Loucy (cell line): ENCODE measurements at regions not wholly inside any gene's neighbourhood (a gene's known extent, or its start where the extent isn't known, plus 50 kb on each side); places are given as distances from the start of the nearest gene placed in this dataset.

Experiments used
- H2AFZ ChIP-seq: fragments of 200-600 bp; sonication (generic); 2 replicates; pipeline ENCODE4 v1.6.0; 2016; ENCODE audit warnings: antibody characterized with exemption, mild to moderate bottlenecking, low read length, moderate library complexity
- H3F3A ChIP-seq: fragments of 200-600 bp; 2 replicates; pipeline ENCODE4 v1.6.0; 2016; ENCODE audit warnings: antibody characterized with exemption, low read depth, mild to moderate bottlenecking
- H3K27me3 ChIP-seq: fragments of 200-600 bp; sonication (generic); 2 replicates; pipeline ENCODE4 v1.6.1; 2014; ENCODE audit warnings: low read length, mild to moderate bottlenecking; ENCODE audit not compliant: insufficient read depth, poor library complexity, severe bottlenecking
- H3K36me3 ChIP-seq: fragments of 200-600 bp; sonication (generic); 2 replicates; pipeline ENCODE4 v1.6.1; 2016; ENCODE audit warnings: low read length; ENCODE audit not compliant: insufficient read depth
- H3K4me1 ChIP-seq: fragments of 200-600 bp; sonication (generic); 2 replicates; pipeline ENCODE4 v1.5.1; 2014; ENCODE audit warnings: low read length, mild to moderate bottlenecking; ENCODE audit not compliant: insufficient read depth, poor library complexity, severe bottlenecking
- H3K4me2 ChIP-seq: fragments of 200-600 bp; sonication (generic); 2 replicates; pipeline ENCODE4 v1.6.0; 2014; ENCODE audit warnings: antibody characterized with exemption, low read length, low read depth, mild to moderate bottlenecking; ENCODE audit not compliant: poor library complexity, severe bottlenecking
- H3K4me3 ChIP-seq: fragments of 200-600 bp; sonication (generic); 2 replicates; pipeline ENCODE4 v1.5.1; 2014; ENCODE audit warnings: low read length, mild to moderate bottlenecking, mixed read lengths; ENCODE audit not compliant: poor library complexity, severe bottlenecking
- H3K79me2 ChIP-seq: fragments of 200-600 bp; sonication (generic); 2 replicates; pipeline ENCODE4 v1.6.1; 2014; ENCODE audit warnings: low read length; ENCODE audit not compliant: insufficient read depth
- H3K9ac ChIP-seq: fragments of 200-600 bp; sonication (generic); 2 replicates; pipeline ENCODE4 v1.6.0; 2014; ENCODE audit warnings: mild to moderate bottlenecking, low read depth, low read length, moderate library complexity; ENCODE audit not compliant: poor library complexity, severe bottlenecking
- H3K9me2 ChIP-seq: fragments of 200-600 bp; sonication (generic); replicated peaks from 2 replicates; pipeline ENCODE4 v1.6.1; 2016; ENCODE audit warnings: low read depth, low read length, mixed read lengths
- H3K9me3 ChIP-seq: fragments of 200-600 bp; sonication (generic); 2 replicates; pipeline ENCODE4 v1.6.1; 2014; ENCODE audit warnings: mild to moderate bottlenecking, antibody characterized with exemption, low read length, low read depth; ENCODE audit not compliant: insufficient read depth
- H4K20me1 ChIP-seq: fragments of 200-600 bp; sonication (generic); 2 replicates; pipeline ENCODE4 v1.6.0; 2014; ENCODE audit warnings: antibody characterized with exemption, low read length, mild to moderate bottlenecking; ENCODE audit not compliant: insufficient read depth, poor library complexity, severe bottlenecking
- CTCF ChIP-seq: fragments of 200-600 bp; sonication (generic); conservative IDR thresholded peaks from 2 replicates; pipeline ENCODE4 v1.5.1; 2014; ENCODE audit warnings: mild to moderate bottlenecking, antibody characterized with exemption, low read length
- EZH2phosphoT487 ChIP-seq: fragments of 200-600 bp; IDR thresholded peaks from 2 replicates; pipeline ENCODE4 v1.6.1; 2018; ENCODE audit warnings: antibody characterized with exemption, mild to moderate bottlenecking, moderate library complexity, borderline replicate concordance

GRCh38 chr16:26952411-26952810, 114.3 kb upstream of the C16orf82 start:
- H4K20me1 ChIP-seq: no peaks in the 10 kb centered on the region
- no peaks in the 10 kb centered on the region for H3K27me3 ChIP-seq
- no peaks in the 10 kb centered on the region for H3F3A ChIP-seq
- H3K9ac ChIP-seq: no peak overlapping the region
- no peaks in the 10 kb centered on the region for H3K9me2 ChIP-seq
- H3K4me2 ChIP-seq: no peak overlapping the region
- H3K9me3 ChIP-seq: no peaks in the 10 kb centered on the region
- H3K79me2 ChIP-seq: no peaks in the 10 kb centered on the region
- H3K4me1 ChIP-seq: no peaks in the 10 kb centered on the region
- TF ChIP-seq CTCF: no peak
- no peak for TF ChIP-seq EZH2phosphoT487
- no peaks in the 10 kb centered on the region for H3K36me3 ChIP-seq
- no peak overlapping the region for H3K4me3 ChIP-seq
- H2AFZ ChIP-seq: no peak overlapping the region

GRCh38 chr16:26957283-26957859, 109.4 kb upstream of the C16orf82 start:
- Histone ChIP-seq H2AFZ (no peak overlapping the region), H3K36me3 (no peaks in the 10 kb centered on the region), H3K79me2 (no peaks in the 10 kb centered on the region), H3K4me3 (no peak overlapping the region), H3K4me1 (no peaks in the 10 kb centered on the region), H3K4me2 (no peak overlapping the region), H3K9ac (no peak overlapping the region), H4K20me1 (no peaks in the 10 kb centered on the region), H3K9me3 (peaks cover 10% of the 10 kb centered on the region; the same call in 1 of the 2 replicates), H3F3A (no peaks in the 10 kb centered on the region), H3K9me2 (no peaks in the 10 kb centered on the region), H3K27me3 (no peaks in the 10 kb centered on the region)
- TF ChIP-seq CTCF: no peak
- TF ChIP-seq EZH2phosphoT487: no peak

- Histone ChIP-seq H4K20me1 (no peaks in the 10 kb centered on the region), H3K36me3 (no peaks in the 10 kb centered on the region), H3K9me2 (no peaks in the 10 kb centered on the region), H3K79me2 (no peaks in the 10 kb centered on the region), H3F3A (no peaks in the 10 kb centered on the region), H3K4me2 (no peak overlapping the region), H3K27me3 (no peaks in the 10 kb centered on the region), H3K9ac (no peak overlapping the region), H3K9me3 (peaks cover 10% of the 10 kb centered on the region; the same call in 1 of the 2 replicates), H3K4me1 (no peaks in the 10 kb centered on the region), H2AFZ (no peak overlapping the region), H3K4me3 (no peak overlapping the region)
- TF ChIP-seq CTCF (no peak), EZH2phosphoT487 (no peak)
These were observed 107.2 kb upstream of the C16orf82 start for GRCh38 chr16:26959416-26960009.
